ENCODE measurements at regions not wholly inside any gene's neighbourhood (a gene's known extent, or its start where the extent isn't known, plus 50 kb on each side); places are given as distances from the start of the nearest gene placed in this dataset.

- TF ChIP-seq REST (IDR thresholded peaks at IDR 0.05; ENCODE audit: insufficient read depth in 1 of 2, low read depth in 2 of 2, low read length in 2 of 2): no peak
- no peak for TF ChIP-seq FOXP2 (optimal IDR thresholded peaks at IDR 0.05; ENCODE audit: borderline replicate concordance, extremely low read depth, extremely low read length, insufficient read depth)
- TF ChIP-seq POLR2AphosphoS5 (IDR thresholded peaks at IDR 0.05; ENCODE audit: low read depth, low read length): no peak
- TF ChIP-seq SIN3A (IDR thresholded peaks at IDR 0.05; ENCODE audit: borderline replicate concordance, insufficient read depth, low read length): no peak
- TF ChIP-seq TAF1 (IDR thresholded peaks at IDR 0.05; ENCODE audit: borderline replicate concordance, insufficient read depth, low read length): no peak
Observed at GRCh38 chr17:74117999-74118421, 85.5 kb upstream of the RPL38 start.

- no peak for TF ChIP-seq TAF1 (IDR thresholded peaks at IDR 0.05; ENCODE audit: borderline replicate concordance, insufficient read depth, low read length)
- TF ChIP-seq SIN3A (IDR thresholded peaks at IDR 0.05; ENCODE audit: borderline replicate concordance, insufficient read depth, low read length): no peak
- no peak for TF ChIP-seq POLR2AphosphoS5 (IDR thresholded peaks at IDR 0.05; ENCODE audit: low read depth, low read length)
- TF ChIP-seq FOXP2 (optimal IDR thresholded peaks at IDR 0.05; ENCODE audit: borderline replicate concordance, extremely low read depth, extremely low read length, insufficient read depth): no peak
- no peak for TF ChIP-seq REST (IDR thresholded peaks at IDR 0.05; ENCODE audit: insufficient read depth in 1 of 2, low read depth in 2 of 2, low read length in 2 of 2)
Observed at GRCh38 chr17:74118504-74118903, 85.0 kb upstream of the RPL38 start.

GRCh38 chr17:74119049-74119580 lies 84.4 kb upstream of the RPL38 start:
- no peak for TF ChIP-seq SIN3A (IDR thresholded peaks at IDR 0.05; ENCODE audit: borderline replicate concordance, insufficient read depth, low read length)
- TF ChIP-seq FOXP2 (optimal IDR thresholded peaks at IDR 0.05; ENCODE audit: borderline replicate concordance, extremely low read depth, extremely low read length, insufficient read depth): no peak
- no peak for TF ChIP-seq POLR2AphosphoS5 (IDR thresholded peaks at IDR 0.05; ENCODE audit: low read depth, low read length)
- no peak for TF ChIP-seq REST (IDR thresholded peaks at IDR 0.05; ENCODE audit: insufficient read depth in 1 of 2, low read depth in 2 of 2, low read length in 2 of 2)
- TF ChIP-seq TAF1 (IDR thresholded peaks at IDR 0.05; ENCODE audit: borderline replicate concordance, insufficient read depth, low read length): no peak

- TF ChIP-seq REST (IDR thresholded peaks at IDR 0.05; ENCODE audit: insufficient read depth in 1 of 2, low read depth in 2 of 2, low read length in 2 of 2): no peak
- TF ChIP-seq FOXP2 (optimal IDR thresholded peaks at IDR 0.05; ENCODE audit: borderline replicate concordance, extremely low read depth, extremely low read length, insufficient read depth): no peak
- no peak for TF ChIP-seq POLR2AphosphoS5 (IDR thresholded peaks at IDR 0.05; ENCODE audit: low read depth, low read length)
- no peak for TF ChIP-seq SIN3A (IDR thresholded peaks at IDR 0.05; ENCODE audit: borderline replicate concordance, insufficient read depth, low read length)
- no peak for TF ChIP-seq TAF1 (IDR thresholded peaks at IDR 0.05; ENCODE audit: borderline replicate concordance, insufficient read depth, low read length)
Observed at GRCh38 chr17:74119965-74120364, 83.5 kb upstream of the RPL38 start.

GRCh38 chr17:74123350-74123749 lies 80.1 kb upstream of the RPL38 start:
- TF ChIP-seq REST (IDR thresholded peaks at IDR 0.05; ENCODE audit: insufficient read depth in 1 of 2, low read depth in 2 of 2, low read length in 2 of 2): no peak
- no peak for TF ChIP-seq SIN3A (IDR thresholded peaks at IDR 0.05; ENCODE audit: borderline replicate concordance, insufficient read depth, low read length)
- no peak for TF ChIP-seq FOXP2 (optimal IDR thresholded peaks at IDR 0.05; ENCODE audit: borderline replicate concordance, extremely low read depth, extremely low read length, insufficient read depth)
- no peak for TF ChIP-seq POLR2AphosphoS5 (IDR thresholded peaks at IDR 0.05; ENCODE audit: low read depth, low read length)
- TF ChIP-seq TAF1 (IDR thresholded peaks at IDR 0.05; ENCODE audit: borderline replicate concordance, insufficient read depth, low read length): no peak

Data from PFSK-1 (cell line).